B cell (primary cell): ENCODE measurements at regions not wholly inside any gene's neighbourhood (a gene's known extent, or its start where the extent isn't known, plus 50 kb on each side); places are given as distances from the start of the nearest gene placed in this dataset.

Experiments used
- ATAC-seq: fragments of 200-7000 bp; cut with Tn5 transposase; one replicate; pipeline ENCODE4 v1.10.0; 2021; ENCODE audit warnings: low read depth, mild to moderate bottlenecking, moderate number of reproducible peaks, moderate library complexity
- CTCF ChIA-PET: fragments of 350-600 bp; sonication (Branson Sonifier 250); formaldehyde crosslinking; loops from one replicate; lab custom pipeline; 2021; ENCODE audit warnings: antibody characterized with exemption, inconsistent platforms; lab: Charles Lee
- POLR2A ChIA-PET: fragments of 350-600 bp; sonication (Branson Sonifier 250); formaldehyde crosslinking; loops from one replicate; lab custom pipeline; 2021; ENCODE audit warnings: antibody characterized with exemption; lab: Charles Lee
- DNase-seq: peaks from one replicate; pipeline ENCODE4 v3.0.0; 2013
- H2AFZ ChIP-seq: 2 replicates; pipeline ENCODE4 v1.6.1; 2012; ENCODE audit warnings: mild to moderate bottlenecking, low read depth, low read length; ENCODE audit not compliant: insufficient read depth, poor library complexity, severe bottlenecking
- H3K27ac ChIP-seq, 2 donors: 1 replicate in 1 of 2; 2 replicates in 1 of 2; pipeline ENCODE4 v1.5.1; 2012 to 2013; ENCODE audit warnings: low read length in 2 of 2, mild to moderate bottlenecking in 2 of 2, moderate library complexity in 1 of 2
- H3K27me3 ChIP-seq, 4 experiments: fragments of 200-600 bp in 1 of 4; sonication (generic) in 1 of 4; replicated peaks in 1 of 4; 1 replicate in 2 of 4; 2 replicates in 2 of 4; pipeline versions ENCODE4 v1.6.1 to v1.7.0; 2013 to 2016; ENCODE audit warnings: low read length in 3 of 4, mild to moderate bottlenecking in 2 of 4, mixed read lengths in 1 of 4, moderate library complexity in 1 of 4; ENCODE audit not compliant: insufficient read depth in 4 of 4, control insufficient read depth in 3 of 4; ENCODE audit errors: control extremely low read depth in 1 of 4
- H3K36me3 ChIP-seq, 2 experiments: replicated peaks in 1 of 2; 1 replicate in 1 of 2; 2 replicates in 1 of 2; pipeline versions ENCODE4 v1.6.1 to v1.7.1; 2013; ENCODE audit warnings: low read length in 1 of 2; ENCODE audit not compliant: insufficient read depth in 2 of 2, control insufficient read depth in 1 of 2; ENCODE audit errors: control extremely low read depth in 1 of 2, extremely low read depth in 1 of 2
- H3K4me1 ChIP-seq, 2 donors: fragments of 200-600 bp in 1 of 2; sonication (generic) in 1 of 2; 1 replicate in 1 of 2; 2 replicates in 1 of 2; pipeline versions ENCODE4 v1.5.1 to v1.6.1; 2013 to 2017; ENCODE audit warnings: low read length in 2 of 2; ENCODE audit not compliant: control insufficient read depth in 2 of 2, insufficient read depth in 2 of 2
- H3K4me2 ChIP-seq: replicated peaks from 2 replicates; pipeline ENCODE3; 2012; ENCODE audit warnings: mild to moderate bottlenecking, low read depth, low read length; ENCODE audit not compliant: poor library complexity, severe bottlenecking
- H3K4me3 ChIP-seq, 5 experiments: fragments of 200-600 bp in 1 of 5; sonication (generic) in 1 of 5; 1 replicate in 3 of 5; 2 replicates in 2 of 5; pipeline versions ENCODE4 v1.5.1 to v1.7.0; 2011 to 2016; ENCODE audit warnings: low read length in 4 of 5, mild to moderate bottlenecking in 4 of 5, low read depth in 2 of 5, control low read depth in 1 of 5, moderate library complexity in 1 of 5; ENCODE audit not compliant: insufficient read depth in 1 of 5; ENCODE audit errors: control extremely low read depth in 1 of 5, extremely low read depth in 1 of 5
- H3K79me2 ChIP-seq: fragments of 200-600 bp; sonication (generic); one replicate; pipeline ENCODE4 v1.6.0; 2016; ENCODE audit warnings: low read length; ENCODE audit not compliant: control insufficient read depth, insufficient read depth
- H3K9ac ChIP-seq: fragments of 200-600 bp; sonication (generic); 2 replicates; pipeline ENCODE4 v1.6.1; 2017; ENCODE audit warnings: mild to moderate bottlenecking, low read length, moderate library complexity
- H3K9me3 ChIP-seq, 3 donors: one replicate each; pipeline versions ENCODE4 v1.6.1 to v1.7.1; 2013; ENCODE audit warnings: low read length in 2 of 3; ENCODE audit not compliant: control insufficient read depth in 2 of 3, insufficient read depth in 1 of 3; ENCODE audit errors: control extremely low read depth in 1 of 3
- H4K20me1 ChIP-seq: 2 replicates; pipeline ENCODE4 v1.6.0; 2012; ENCODE audit warnings: mild to moderate bottlenecking, low read length; ENCODE audit not compliant: insufficient read depth, control insufficient read depth, poor library complexity, severe bottlenecking
- H3K27ac Mint-ChIP-seq: one replicate; pipeline ENCODE4 v1.8.0; 2021; ENCODE audit warnings: mixed read lengths
- H3K27me3 Mint-ChIP-seq: one replicate; pipeline ENCODE4 v1.8.0; 2021; ENCODE audit warnings: mixed read lengths
- H3K4me1 Mint-ChIP-seq: one replicate; pipeline ENCODE4 v1.8.0; 2021; ENCODE audit warnings: mixed read lengths
- H3K4me3 Mint-ChIP-seq: one replicate; pipeline ENCODE4 v1.8.0; 2021; ENCODE audit warnings: mixed read lengths
- H3K9me3 Mint-ChIP-seq: one replicate; pipeline ENCODE4 v1.8.0; 2022; ENCODE audit warnings: mixed read lengths; ENCODE audit not compliant: insufficient read depth
- EZH2 ChIP-seq: IDR thresholded peaks from 2 replicates; pipeline ENCODE4 v1.6.1; 2012; ENCODE audit warnings: borderline replicate concordance, low read depth, mild to moderate bottlenecking, moderate library complexity, low read length; ENCODE audit not compliant: insufficient read depth, poor library complexity, severe bottlenecking
- WGBS: methylation state at CpG from one replicate; pipeline ENCODE4 v1.1.5; 2013; ENCODE audit warnings: missing lambda C conversion rate; ENCODE audit not compliant: insufficient coverage; 5-methylcytosine and 5-hydroxymethylcytosine counted together
- intact Hi-C: fragments of 100-400 bp; cut with micrococcal nuclease; formaldehyde crosslinking; loops from one replicate; pipeline ENCODE4 v1.10.0; 2022
- TF ChIP-seq, protein P1 (sequence below): fragments of 200-600 bp; IDR thresholded peaks from one replicate; pipeline ENCODE4 v1.8.0; 2022; ENCODE audit warnings: antibody characterized with exemption, mild to moderate bottlenecking

GRCh38 chr7:109190766-109191398, 621.2 kb downstream of the DNAJB9 start:
- Mint-ChIP-seq H3K9me3 (no peaks in the 10 kb centered on the region), H3K4me3 (no peak overlapping the region), H3K27me3 (no peaks in the 10 kb centered on the region), H3K4me1 (no peaks in the 10 kb centered on the region), H3K27ac (no peak overlapping the region)
- H3K36me3 ChIP-seq = no peaks in the 10 kb centered on the region
- TF ChIP-seq, protein P1, sequence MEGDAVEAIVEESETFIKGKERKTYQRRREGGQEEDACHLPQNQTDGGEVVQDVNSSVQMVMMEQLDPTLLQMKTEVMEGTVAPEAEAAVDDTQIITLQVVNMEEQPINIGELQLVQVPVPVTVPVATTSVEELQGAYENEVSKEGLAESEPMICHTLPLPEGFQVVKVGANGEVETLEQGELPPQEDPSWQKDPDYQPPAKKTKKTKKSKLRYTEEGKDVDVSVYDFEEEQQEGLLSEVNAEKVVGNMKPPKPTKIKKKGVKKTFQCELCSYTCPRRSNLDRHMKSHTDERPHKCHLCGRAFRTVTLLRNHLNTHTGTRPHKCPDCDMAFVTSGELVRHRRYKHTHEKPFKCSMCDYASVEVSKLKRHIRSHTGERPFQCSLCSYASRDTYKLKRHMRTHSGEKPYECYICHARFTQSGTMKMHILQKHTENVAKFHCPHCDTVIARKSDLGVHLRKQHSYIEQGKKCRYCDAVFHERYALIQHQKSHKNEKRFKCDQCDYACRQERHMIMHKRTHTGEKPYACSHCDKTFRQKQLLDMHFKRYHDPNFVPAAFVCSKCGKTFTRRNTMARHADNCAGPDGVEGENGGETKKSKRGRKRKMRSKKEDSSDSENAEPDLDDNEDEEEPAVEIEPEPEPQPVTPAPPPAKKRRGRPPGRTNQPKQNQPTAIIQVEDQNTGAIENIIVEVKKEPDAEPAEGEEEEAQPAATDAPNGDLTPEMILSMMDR = no peak
- no peak for TF ChIP-seq EZH2
- H3K27me3 ChIP-seq = no peaks in the 10 kb centered on the region
- WGBS = no CpG with 5 or more reads among the region's 2 CpGs
- ATAC-seq (no peak), DNase-seq (no peak)
- ChIA-PET CTCF (no interaction called here), POLR2A (no interaction called here)
- no peaks in the 10 kb centered on the region for H3K4me1 ChIP-seq
- no peak overlapping the region for H3K4me2 ChIP-seq
- no peak overlapping the region for H3K9ac ChIP-seq
- intact Hi-C loops = no loop called here
- no peak overlapping the region for H3K4me3 ChIP-seq
- H2AFZ ChIP-seq = no peak overlapping the region
- no peaks in the 10 kb centered on the region for H4K20me1 ChIP-seq
- no peaks in the 10 kb centered on the region for H3K79me2 ChIP-seq
- H3K27ac ChIP-seq = no peak overlapping the region
- no peaks in the 10 kb centered on the region for H3K9me3 ChIP-seq

GRCh38 chr7:109206196-109206595, 636.5 kb downstream of the DNAJB9 start:
- no peak overlapping the region for H3K4me3 ChIP-seq
- ATAC-seq = no peak
- H3K9me3 ChIP-seq = no peaks in the 10 kb centered on the region
- no peak overlapping the region for H3K9ac ChIP-seq
- H3K27me3 Mint-ChIP-seq = no peaks in the 10 kb centered on the region
- no peak overlapping the region for H3K27ac ChIP-seq
- 100% methylated on average over 2 of the region's 2 CpGs for WGBS
- ChIA-PET POLR2A (no interaction called here), CTCF (no interaction called here)
- no peaks in the 10 kb centered on the region for H3K4me1 Mint-ChIP-seq
- H2AFZ ChIP-seq = no peak overlapping the region
- no peak overlapping the region for H3K27ac Mint-ChIP-seq
- H3K9me3 Mint-ChIP-seq = peaks cover 3% of the 10 kb centered on the region
- no peak for DNase-seq
- no peaks in the 10 kb centered on the region for H3K27me3 ChIP-seq
- H4K20me1 ChIP-seq = no peaks in the 10 kb centered on the region
- no peak overlapping the region for H3K4me3 Mint-ChIP-seq
- no peaks in the 10 kb centered on the region for H3K4me1 ChIP-seq
- no peaks in the 10 kb centered on the region for H3K79me2 ChIP-seq
- H3K36me3 ChIP-seq = no peaks in the 10 kb centered on the region
- intact Hi-C loops = no loop called here
- TF ChIP-seq, protein P1 = no peak
- TF ChIP-seq EZH2 = no peak
- no peak overlapping the region for H3K4me2 ChIP-seq
